SK-N-SH (cell line): ENCODE measurements at regions not wholly inside any gene's neighbourhood (a gene's known extent, or its start where the extent isn't known, plus 50 kb on each side); places are given as distances from the start of the nearest gene placed in this dataset.

Experiments used
- EP300 ChIP-seq, 2 experiments: IDR thresholded peaks; 2 replicates each; pipeline versions ENCODE4 v1.4.0 to v1.6.1; 2012; ENCODE audit warnings: borderline replicate concordance in 1 of 2, low read depth in 1 of 2, low read length in 1 of 2
- EZH2phosphoT487 ChIP-seq: fragments of 200-600 bp; sonication (generic); IDR thresholded peaks from 2 replicates; pipeline ENCODE4 v1.6.1; 2017; ENCODE audit warnings: low read depth, mixed run types, mild to moderate bottlenecking, antibody characterized with exemption, moderate library complexity, borderline replicate concordance
- MXI1 ChIP-seq: IDR thresholded peaks from 2 replicates; pipeline ENCODE4 v1.6.1; 2012; ENCODE audit warnings: mild to moderate bottlenecking, low read depth, low read length, improper control_type of control experiment
- POLR2AphosphoS5 ChIP-seq: IDR thresholded peaks from 2 replicates; pipeline ENCODE4 v1.6.1; 2012; ENCODE audit warnings: low read depth, low read length
- REST ChIP-seq: IDR thresholded peaks from 2 replicates; pipeline ENCODE4 v1.6.1; 2012; ENCODE audit warnings: mild to moderate bottlenecking, low read depth, low read length, moderate library complexity
- TCF12 ChIP-seq: IDR thresholded peaks from 2 replicates; pipeline ENCODE4 v1.4.0; 2012
- TEAD4 ChIP-seq: IDR thresholded peaks from 2 replicates; pipeline ENCODE4 v1.4.0; 2012; ENCODE audit warnings: mild to moderate bottlenecking, borderline replicate concordance; ENCODE audit not compliant: insufficient read depth
- TF ChIP-seq, protein P1 (sequence below): fragments of 200-600 bp; sonication (generic); IDR thresholded peaks from 2 replicates; pipeline ENCODE4 v1.6.1; 2017; ENCODE audit warnings: antibody characterized with exemption, mild to moderate bottlenecking, moderate library complexity

DNA sequence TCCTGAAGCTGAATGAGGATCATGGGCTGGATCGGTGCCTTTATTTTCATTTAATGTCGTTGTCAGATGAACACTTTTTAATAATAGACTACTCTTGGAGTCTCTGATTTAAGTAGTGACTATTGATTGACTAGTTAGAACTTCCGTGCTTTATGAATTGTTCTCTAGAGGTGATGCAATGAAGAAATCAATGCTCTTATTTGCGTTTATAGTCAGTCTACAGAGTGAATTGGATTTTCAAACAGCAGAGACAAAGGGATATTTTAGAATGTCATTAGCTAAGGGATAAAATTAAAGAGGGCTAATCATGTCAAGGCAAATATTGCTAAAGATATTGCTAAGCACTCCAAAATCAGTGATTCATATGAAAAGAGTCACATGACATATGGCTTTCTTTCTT is 652.0 kb upstream of the NRP1 start:
- no peak for TF ChIP-seq TEAD4
- TF ChIP-seq EZH2phosphoT487: no peak
- no peak for TF ChIP-seq REST
- no peak for TF ChIP-seq MXI1
- TF ChIP-seq, protein P1, sequence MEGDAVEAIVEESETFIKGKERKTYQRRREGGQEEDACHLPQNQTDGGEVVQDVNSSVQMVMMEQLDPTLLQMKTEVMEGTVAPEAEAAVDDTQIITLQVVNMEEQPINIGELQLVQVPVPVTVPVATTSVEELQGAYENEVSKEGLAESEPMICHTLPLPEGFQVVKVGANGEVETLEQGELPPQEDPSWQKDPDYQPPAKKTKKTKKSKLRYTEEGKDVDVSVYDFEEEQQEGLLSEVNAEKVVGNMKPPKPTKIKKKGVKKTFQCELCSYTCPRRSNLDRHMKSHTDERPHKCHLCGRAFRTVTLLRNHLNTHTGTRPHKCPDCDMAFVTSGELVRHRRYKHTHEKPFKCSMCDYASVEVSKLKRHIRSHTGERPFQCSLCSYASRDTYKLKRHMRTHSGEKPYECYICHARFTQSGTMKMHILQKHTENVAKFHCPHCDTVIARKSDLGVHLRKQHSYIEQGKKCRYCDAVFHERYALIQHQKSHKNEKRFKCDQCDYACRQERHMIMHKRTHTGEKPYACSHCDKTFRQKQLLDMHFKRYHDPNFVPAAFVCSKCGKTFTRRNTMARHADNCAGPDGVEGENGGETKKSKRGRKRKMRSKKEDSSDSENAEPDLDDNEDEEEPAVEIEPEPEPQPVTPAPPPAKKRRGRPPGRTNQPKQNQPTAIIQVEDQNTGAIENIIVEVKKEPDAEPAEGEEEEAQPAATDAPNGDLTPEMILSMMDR: no peak
- TF ChIP-seq TCF12: no peak
- no peak for TF ChIP-seq POLR2AphosphoS5
- no peak for TF ChIP-seq EP300 (IDR thresholded peaks at IDR 0.05; ENCODE audit: borderline replicate concordance in 1 of 2, low read depth in 1 of 2, low read length in 1 of 2)
